IPS-15b (cell line): ENCODE measurements at regions not wholly inside any gene's neighbourhood (a gene's known extent, or its start where the extent isn't known, plus 50 kb on each side); places are given as distances from the start of the nearest gene placed in this dataset.
"Not testable (repeated sequence)": the region's sequence is repeated elsewhere in the genome, so short reads cannot be mapped to it uniquely, and the experiment has no call there.

Experiments
- H3K27me3 ChIP-seq: one replicate; pipeline ENCODE4 v1.6.1; 2013; ENCODE audit warnings: low read length; ENCODE audit not compliant: control insufficient read depth, insufficient read depth
- H3K36me3 ChIP-seq: one replicate; pipeline ENCODE4 v1.6.1; 2013; ENCODE audit warnings: low read length; ENCODE audit not compliant: control insufficient read depth, insufficient read depth
- H3K4me1 ChIP-seq: one replicate; pipeline ENCODE4 v1.6.1; 2013; ENCODE audit warnings: mild to moderate bottlenecking, low read length; ENCODE audit not compliant: control insufficient read depth, insufficient read depth
- H3K4me3 ChIP-seq: one replicate; pipeline ENCODE4 v1.5.1; 2013; ENCODE audit warnings: low read depth, low read length
- H3K9ac ChIP-seq: one replicate; pipeline ENCODE4 v1.6.1; 2013; ENCODE audit warnings: low read depth, mild to moderate bottlenecking, low read length
- H3K9me3 ChIP-seq: one replicate; pipeline ENCODE4 v1.6.1; 2013; ENCODE audit warnings: mild to moderate bottlenecking, low read length; ENCODE audit not compliant: control insufficient read depth, insufficient read depth

DNA sequence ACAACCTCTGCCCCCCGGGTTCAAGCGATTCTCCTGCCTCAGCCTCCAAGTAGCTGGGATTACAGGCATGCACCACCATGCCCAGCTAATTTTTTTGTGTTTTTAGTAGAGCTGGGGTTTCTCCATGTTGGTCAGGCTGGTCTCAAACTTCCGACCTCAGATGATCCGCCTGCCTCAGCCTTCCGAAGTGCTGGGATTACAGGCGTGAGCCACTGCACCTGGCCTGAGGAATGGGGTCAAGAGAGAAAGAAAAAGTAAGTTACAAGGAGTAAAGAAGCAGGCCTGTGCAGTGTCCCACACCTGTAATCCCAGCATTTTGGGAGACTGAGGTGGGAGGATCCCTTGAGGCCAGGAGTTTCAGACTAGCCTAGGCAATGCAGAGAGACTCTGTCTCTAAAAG, 68.5 kb upstream of the LRPPRC start:
- not testable (repeated sequence) for H3K4me1 ChIP-seq, H3K4me3 ChIP-seq, H3K9ac ChIP-seq, H3K27me3 ChIP-seq, H3K36me3 ChIP-seq
- peaks cover 12% of the 10 kb centered on the region for H3K9me3 ChIP-seq

DNA sequence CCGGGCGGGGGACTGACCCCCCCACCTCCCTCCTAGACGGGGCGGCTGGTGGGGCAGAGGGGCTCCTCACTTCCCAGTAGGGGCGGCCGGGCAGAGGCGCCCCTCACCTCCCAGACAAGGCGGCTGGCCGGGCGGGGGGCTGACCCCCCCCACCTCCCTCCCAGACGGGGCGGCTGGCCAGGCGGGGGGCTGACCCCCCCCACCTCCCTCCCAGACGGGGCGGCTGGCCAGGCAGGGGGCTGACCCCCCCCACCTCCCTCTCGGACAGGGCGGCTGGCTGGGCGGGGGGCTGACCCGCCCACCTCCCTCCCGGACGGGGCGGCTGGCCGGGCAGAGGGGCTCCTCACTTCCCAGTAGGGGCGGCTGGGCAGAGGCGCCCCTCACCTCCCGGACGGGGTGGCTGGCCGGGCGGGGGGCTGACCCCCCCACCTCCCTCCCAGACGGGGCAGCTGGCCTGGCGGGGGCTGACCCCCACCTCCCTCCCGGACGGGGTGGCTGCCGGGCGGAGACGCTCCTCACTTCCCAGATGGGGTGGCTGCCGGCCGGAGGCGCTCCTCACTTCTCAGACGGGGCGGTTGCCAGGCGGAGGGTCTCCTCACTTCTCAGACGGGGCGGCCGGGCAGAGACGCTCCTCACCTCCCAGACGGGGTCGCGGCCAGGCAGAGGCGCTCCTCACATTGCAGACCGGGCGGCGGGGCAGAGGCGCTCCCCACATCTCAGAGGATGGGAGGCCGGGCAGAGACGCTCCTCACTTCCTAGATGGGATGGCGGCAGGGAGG, 71.4 kb upstream of the LRPPRC start:
- not testable (repeated sequence) for H3K9me3 ChIP-seq, H3K27me3 ChIP-seq, H3K4me3 ChIP-seq, H3K4me1 ChIP-seq, H3K9ac ChIP-seq, H3K36me3 ChIP-seq

DNA sequence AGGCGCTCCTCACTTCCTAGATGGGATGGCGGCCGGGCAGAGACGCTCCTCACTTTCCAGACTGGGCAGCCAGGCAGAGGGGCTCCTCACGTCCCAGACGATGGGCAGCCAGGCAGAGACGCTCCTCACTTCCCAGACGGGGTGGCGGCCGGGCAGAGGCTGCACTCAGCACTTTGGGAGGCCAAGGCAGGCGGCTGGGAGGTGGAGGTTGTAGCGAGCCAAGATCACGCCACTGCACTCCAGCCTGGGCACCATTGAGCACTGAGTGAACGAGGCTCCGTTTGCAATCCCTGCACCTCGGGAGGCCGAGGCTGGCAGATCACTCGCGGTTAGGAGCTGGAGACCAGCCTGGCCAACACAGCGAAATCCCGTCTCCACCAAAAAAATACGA, 72.0 kb upstream of the LRPPRC start:
- not testable (repeated sequence) for H3K4me3 ChIP-seq, H3K27me3 ChIP-seq, H3K4me1 ChIP-seq, H3K36me3 ChIP-seq, H3K9me3 ChIP-seq, H3K9ac ChIP-seq

DNA sequence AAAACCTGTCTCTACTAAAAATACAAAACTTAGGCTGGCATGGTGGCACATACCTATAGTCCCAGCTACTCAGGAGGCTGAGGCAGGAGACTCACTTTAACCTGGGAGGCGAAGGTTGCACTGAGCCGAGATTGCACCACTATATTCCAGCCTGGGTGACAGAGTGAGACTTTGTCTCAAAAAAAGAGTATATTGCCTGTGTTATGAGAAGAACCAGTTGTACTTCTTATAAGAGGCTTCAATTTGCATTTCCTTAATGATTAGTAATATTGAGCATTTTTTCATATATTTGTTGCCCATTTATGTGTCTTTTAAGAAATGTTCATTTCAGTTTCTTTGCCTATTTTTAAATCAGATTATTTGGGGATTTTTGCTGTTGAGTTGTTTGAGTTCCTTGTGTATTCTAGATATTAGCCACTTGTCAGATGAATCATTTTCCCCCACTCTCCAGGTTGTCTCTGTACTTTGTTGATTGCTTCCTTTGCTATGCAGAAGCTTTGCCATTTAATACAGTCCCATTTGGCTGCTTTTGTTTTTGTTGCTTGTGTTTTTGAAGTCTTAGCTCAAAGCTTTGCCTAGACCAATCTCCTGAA, 75.8 kb upstream of the LRPPRC start:
- peaks cover 5% of the 10 kb centered on the region for H3K9me3 ChIP-seq
- no peak overlapping the region for H3K4me3 ChIP-seq
- peaks cover 4% of the 10 kb centered on the region for H3K4me1 ChIP-seq
- no peak overlapping the region for H3K9ac ChIP-seq
- H3K36me3 ChIP-seq, result no peaks in the 10 kb centered on the region
- no peaks in the 10 kb centered on the region for H3K27me3 ChIP-seq

DNA sequence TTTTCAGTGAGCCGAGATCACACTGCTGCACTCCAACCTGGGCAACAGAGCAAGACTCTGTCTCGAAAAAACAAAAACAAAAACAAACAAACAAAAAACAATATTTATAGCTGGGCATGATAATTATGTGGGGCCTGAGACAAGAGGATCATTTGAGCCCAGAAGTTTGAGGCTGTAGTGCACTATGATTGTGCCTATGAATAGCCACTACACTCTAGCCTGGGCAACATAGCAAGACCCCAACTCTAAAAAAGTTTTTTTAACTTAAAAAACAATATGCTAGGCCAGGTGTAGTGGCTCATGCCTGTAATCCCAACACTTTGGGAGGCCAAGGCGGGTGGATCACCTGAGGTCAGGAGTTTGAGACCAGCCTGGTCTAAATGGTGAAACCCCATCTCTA, 77.9 kb upstream of the LRPPRC start:
- not testable (repeated sequence) for H3K36me3 ChIP-seq, H3K4me3 ChIP-seq, H3K9ac ChIP-seq, H3K4me1 ChIP-seq, H3K9me3 ChIP-seq, H3K27me3 ChIP-seq

DNA sequence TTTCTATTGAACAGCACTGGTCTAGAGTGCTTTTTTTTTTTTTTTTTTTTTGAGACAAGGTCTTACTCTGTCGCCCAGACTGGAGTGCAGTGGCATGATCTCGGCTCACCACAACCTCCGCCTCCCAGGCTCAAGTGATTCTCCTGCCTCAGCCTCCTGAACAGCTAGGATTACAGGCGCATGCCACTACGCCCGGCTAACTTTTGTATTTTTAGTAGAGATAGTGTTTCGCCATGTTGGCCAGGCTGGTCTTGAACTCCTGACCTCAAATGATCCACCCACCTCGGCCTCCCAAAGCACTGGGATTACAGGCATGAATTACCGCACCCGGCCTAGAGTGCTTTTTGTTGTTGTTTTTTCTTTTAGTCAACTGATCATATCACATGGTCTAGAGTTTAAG, 79.0 kb upstream of the LRPPRC start:
- not testable (repeated sequence) for H3K4me3 ChIP-seq, H3K4me1 ChIP-seq, H3K36me3 ChIP-seq, H3K27me3 ChIP-seq, H3K9me3 ChIP-seq, H3K9ac ChIP-seq

DNA sequence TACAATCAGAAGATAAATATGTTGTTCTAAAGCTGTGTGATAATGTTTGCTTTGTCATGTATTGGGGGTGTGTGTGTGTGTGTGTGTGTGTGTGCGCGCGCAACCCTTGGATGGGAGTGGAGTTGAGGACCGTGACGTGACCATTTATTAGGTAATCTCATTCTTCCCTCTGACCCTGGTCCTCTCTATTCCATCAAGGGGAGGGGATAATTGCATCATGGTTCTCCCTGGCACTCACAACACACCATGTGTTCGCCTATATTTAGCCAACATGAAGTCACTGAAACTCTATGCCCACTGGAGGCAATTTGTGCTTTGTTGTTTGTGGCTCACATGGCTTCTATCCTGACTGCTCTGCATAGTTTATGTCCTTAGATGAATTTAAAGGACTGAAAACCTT, 79.8 kb upstream of the LRPPRC start:
- Histone ChIP-seq H3K27me3 (no peaks in the 10 kb centered on the region), H3K9me3 (no peaks in the 10 kb centered on the region), H3K4me1 (peaks cover 4% of the 10 kb centered on the region), H3K9ac (no peak overlapping the region), H3K4me3 (no peak overlapping the region), H3K36me3 (no peaks in the 10 kb centered on the region)

DNA sequence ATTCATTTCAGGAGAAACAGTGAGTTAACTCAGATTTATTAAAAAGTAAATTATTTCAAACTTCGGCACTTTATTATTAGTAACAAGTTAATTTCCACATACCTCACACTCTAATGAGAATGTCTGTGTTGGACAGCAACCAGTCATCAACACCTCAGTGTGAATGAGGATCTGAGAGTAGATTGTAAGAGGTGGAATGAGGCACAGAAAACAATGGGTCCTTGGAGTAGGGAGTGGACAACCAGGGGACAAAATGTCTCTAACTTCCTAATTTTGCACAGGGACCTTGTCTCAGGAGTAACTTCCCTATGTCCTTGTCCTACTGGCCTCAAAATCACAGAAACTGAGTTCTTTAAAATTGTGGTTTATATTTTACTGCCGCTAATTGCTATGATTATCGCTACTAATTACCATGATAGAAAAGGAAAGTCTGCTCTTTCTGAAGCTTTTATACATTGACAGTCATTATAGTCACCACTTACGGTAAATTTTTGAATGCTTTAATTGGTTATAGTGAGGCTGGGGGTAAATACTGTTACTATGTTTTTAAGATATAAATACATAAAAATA, 82.2 kb upstream of the LRPPRC start:
- H3K36me3 ChIP-seq, result no peaks in the 10 kb centered on the region
- H3K9me3 ChIP-seq, result no peaks in the 10 kb centered on the region
- no peaks in the 10 kb centered on the region for H3K27me3 ChIP-seq

DNA sequence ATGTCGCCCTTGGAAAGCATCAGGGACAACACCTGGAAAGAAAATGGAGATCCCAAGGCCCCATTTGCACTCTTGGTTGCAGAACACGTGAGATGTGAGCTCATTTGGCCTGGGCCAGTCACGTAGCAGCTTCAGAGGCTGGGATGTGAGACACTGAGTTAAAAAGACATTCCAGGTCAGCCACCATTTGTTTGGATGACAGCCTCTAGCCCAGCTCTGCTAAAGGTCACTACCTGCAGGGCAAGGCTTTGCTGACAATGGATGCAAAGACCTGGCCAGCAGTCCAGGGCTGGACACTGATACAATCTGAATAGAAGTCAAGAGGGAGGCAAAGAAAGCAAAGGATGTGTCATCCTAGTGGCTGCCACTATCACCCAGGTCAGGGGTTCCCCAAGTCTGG, 83.9 kb upstream of the LRPPRC start:
- no peak overlapping the region for H3K4me3 ChIP-seq
- no peaks in the 10 kb centered on the region for H3K9me3 ChIP-seq
- H3K36me3 ChIP-seq, result no peaks in the 10 kb centered on the region
- no peaks in the 10 kb centered on the region for H3K27me3 ChIP-seq
- H3K4me1 ChIP-seq, result no peaks in the 10 kb centered on the region
- no peak overlapping the region for H3K9ac ChIP-seq

More for the DNA sequence above, 82.2 kb upstream of the LRPPRC start:
- H3K4me1 ChIP-seq, result no peaks in the 10 kb centered on the region
- H3K9ac ChIP-seq, result no peak overlapping the region
- H3K4me3 ChIP-seq, result no peak overlapping the region

DNA sequence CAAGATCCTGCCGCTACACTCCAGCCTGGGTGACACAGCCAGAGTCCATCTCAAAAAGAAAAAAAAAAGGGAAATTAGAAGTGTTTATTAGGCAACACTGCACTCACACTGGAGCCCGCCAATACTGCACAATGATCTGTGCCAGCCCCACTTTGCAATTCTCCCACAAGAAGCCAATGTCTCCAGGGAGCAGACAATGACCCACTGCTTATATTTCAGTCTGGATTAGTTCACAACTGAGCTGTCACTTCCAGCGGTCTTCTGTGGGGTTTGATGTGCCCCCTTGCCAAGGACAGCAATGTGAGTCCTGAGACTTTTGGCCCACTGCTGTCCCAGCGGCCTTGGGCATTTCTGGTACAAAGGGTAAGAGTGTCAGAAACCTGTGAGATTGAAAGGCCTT, 85.6 kb upstream of the PPM1B start:
- no peak overlapping the region for H3K4me3 ChIP-seq
- H3K9me3 ChIP-seq, result no peaks in the 10 kb centered on the region
- H3K36me3 ChIP-seq, result no peaks in the 10 kb centered on the region
- H3K9ac ChIP-seq, result no peak overlapping the region
- H3K4me1 ChIP-seq, result peaks cover 11% of the 10 kb centered on the region
- no peaks in the 10 kb centered on the region for H3K27me3 ChIP-seq

DNA sequence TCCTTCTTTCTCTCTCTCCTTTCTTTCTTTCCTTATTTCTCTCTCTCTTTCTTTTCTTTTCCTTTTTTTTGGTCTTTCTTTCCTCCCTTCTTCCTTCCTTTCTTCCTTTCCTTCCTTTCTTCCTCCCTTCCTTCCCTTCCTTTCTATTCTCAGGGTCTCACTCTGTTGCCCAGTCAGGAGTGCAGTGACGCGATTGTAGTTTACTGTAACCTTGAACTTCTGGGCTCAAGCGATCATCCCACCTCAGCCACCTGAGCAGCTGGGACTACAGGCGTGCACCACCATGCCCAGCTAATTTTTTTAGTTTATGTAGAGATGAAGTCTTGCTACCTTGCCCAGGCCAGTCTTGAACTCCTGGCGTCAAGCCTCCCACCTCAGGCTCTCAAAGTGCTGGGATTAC, 83.8 kb upstream of the PPM1B start:
- no peaks in the 10 kb centered on the region for H3K36me3 ChIP-seq
- H3K4me1 ChIP-seq, result peaks cover 18% of the 10 kb centered on the region
- H3K27me3 ChIP-seq, result no peaks in the 10 kb centered on the region
- no peaks in the 10 kb centered on the region for H3K9me3 ChIP-seq
- H3K4me3 ChIP-seq, result no peak overlapping the region
- H3K9ac ChIP-seq, result no peak overlapping the region

DNA sequence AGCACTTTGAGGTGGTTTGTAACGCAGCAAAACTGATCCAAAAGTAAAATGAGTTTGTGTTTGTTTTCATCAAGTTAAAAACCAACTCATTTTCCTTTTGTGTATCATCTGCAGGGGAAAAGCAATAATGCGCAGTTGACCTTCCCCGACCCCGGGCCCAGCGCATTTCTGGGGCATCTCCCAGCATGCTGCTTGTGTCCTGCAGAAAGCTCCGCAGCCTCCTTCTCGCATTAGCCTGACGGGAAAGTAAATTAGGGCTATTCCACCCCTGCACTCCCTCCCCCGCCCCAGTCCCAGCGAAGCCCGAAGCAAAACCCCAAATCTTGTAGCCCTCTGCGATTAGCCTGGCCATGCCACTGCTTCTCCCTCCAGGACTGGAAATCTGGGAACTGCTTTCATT, 82.0 kb upstream of the PPM1B start:
- Histone ChIP-seq H3K4me1 (peaks cover 20% of the 10 kb centered on the region), H3K4me3 (no peak overlapping the region), H3K9ac (no peak overlapping the region)

More for the DNA sequence above, 82.0 kb upstream of the PPM1B start:
- H3K27me3 ChIP-seq, result no peaks in the 10 kb centered on the region
- H3K9me3 ChIP-seq, result no peaks in the 10 kb centered on the region
- no peaks in the 10 kb centered on the region for H3K36me3 ChIP-seq
